H1 (cell line): ENCODE measurements at regions not wholly inside any gene's neighbourhood (a gene's known extent, or its start where the extent isn't known, plus 50 kb on each side); places are given as distances from the start of the nearest gene placed in this dataset.

Source experiments
- CTCF ChIA-PET: fragments of 300-600 bp; sonication (Branson Sonifier 250); formaldehyde crosslinking; loops from one replicate; lab custom pipeline; 2021; ENCODE audit not compliant: partially characterized antibody; lab: Charles Lee
- POLR2A ChIA-PET: fragments of 300-600 bp; sonication (Branson Sonifier 250); formaldehyde crosslinking; loops from one replicate; lab custom pipeline; 2021; ENCODE audit warnings: inconsistent platforms; ENCODE audit not compliant: partially characterized antibody; lab: Charles Lee
- DNase-seq, 2 experiments: peaks; one replicate each; pipeline versions ENCODE4 v3.0.0 to v3.0.0-alpha.2; 2010 to 2022; ENCODE audit warnings: low spot score in 2 of 2, low read depth in 1 of 2, mixed read lengths in 1 of 2
- FAIRE-seq: peaks from 2 replicates; lab custom pipeline; 2011; peaks lifted over from hg19 to GRCh38; lab: Jason Lieb, UNC
- H2AFZ ChIP-seq: 2 replicates; pipeline ENCODE4 v1.8.1; 2012; ENCODE audit warnings: low read length, inconsistent platforms
- H2AK5ac ChIP-seq: 2 replicates; pipeline ENCODE4 v1.6.1; 2013; ENCODE audit warnings: low read depth, low read length
- H2BK120ac ChIP-seq: replicated peaks from 2 replicates; pipeline ENCODE3; 2013; ENCODE audit warnings: low read depth, low read length, inconsistent platforms
- H2BK12ac ChIP-seq: 2 replicates; pipeline ENCODE4 v1.6.1; 2013; ENCODE audit warnings: low read depth, low read length
- H2BK15ac ChIP-seq: 2 replicates; pipeline ENCODE4 v1.6.1; 2013; ENCODE audit warnings: low read length
- H2BK20ac ChIP-seq: 2 replicates; pipeline ENCODE4 v1.6.1; 2013; ENCODE audit warnings: low read length
- H2BK5ac ChIP-seq: 2 replicates; pipeline ENCODE4 v1.6.1; 2013; ENCODE audit warnings: low read depth, low read length
- H3K14ac ChIP-seq: 2 replicates; pipeline ENCODE4 v1.6.1; 2013; ENCODE audit warnings: inconsistent platforms; ENCODE audit not compliant: insufficient read length
- H3K18ac ChIP-seq: 2 replicates; pipeline ENCODE4 v1.6.1; 2013; ENCODE audit warnings: low read length; ENCODE audit errors: extremely low read depth
- H3K23ac ChIP-seq: 2 replicates; pipeline ENCODE4 v1.6.1; 2013; ENCODE audit warnings: inconsistent platforms; ENCODE audit not compliant: insufficient read length
- H3K23me2 ChIP-seq: 2 replicates; pipeline ENCODE4 v1.6.1; 2013; ENCODE audit warnings: low read depth, low read length
- H3K27ac ChIP-seq: 2 replicates; pipeline ENCODE4 v1.6.1; 2011; ENCODE audit warnings: low read depth, low read length, inconsistent platforms
- H3K27me3 ChIP-seq, 4 experiments: replicated peaks in 1 of 4; 1 replicate in 1 of 4; 2 replicates in 3 of 4; pipeline versions ENCODE4 v1.6.1 to v1.8.1; 2011 to 2013; ENCODE audit warnings: low read length in 3 of 4, mild to moderate bottlenecking in 3 of 4, inconsistent platforms in 2 of 4, mixed read lengths in 2 of 4, moderate library complexity in 1 of 4; ENCODE audit not compliant: control insufficient read depth in 3 of 4, insufficient read depth in 3 of 4; ENCODE audit errors: extremely low read depth in 1 of 4
- H3K36me3 ChIP-seq, 4 experiments: 2 replicates each; pipeline versions ENCODE4 v1.6.1 to v1.8.1; 2011 to 2013; ENCODE audit warnings: mild to moderate bottlenecking in 4 of 4, low read length in 3 of 4, moderate library complexity in 2 of 4, control low read depth in 1 of 4, inconsistent platforms in 1 of 4; ENCODE audit not compliant: insufficient read depth in 4 of 4, control insufficient read depth in 2 of 4
- H3K4ac ChIP-seq: replicated peaks from 2 replicates; pipeline ENCODE3; 2013; ENCODE audit warnings: low read length, low read depth, mixed read lengths, inconsistent platforms; ENCODE audit not compliant: insufficient read length
- H3K4me1 ChIP-seq, 4 experiments: replicated peaks in 1 of 4; 1 replicate in 1 of 4; 2 replicates in 3 of 4; pipeline versions ENCODE4 v1.6.1 to v1.8.1; 2011 to 2013; ENCODE audit warnings: low read length in 3 of 4, inconsistent platforms in 2 of 4, mixed read lengths in 1 of 4; ENCODE audit not compliant: insufficient read depth in 4 of 4, control insufficient read depth in 3 of 4
- H3K4me2 ChIP-seq, 2 experiments: 2 replicates each; pipeline versions ENCODE4 v1.6.1 to v1.8.1; 2011 to 2013; ENCODE audit warnings: low read depth in 2 of 2, low read length in 2 of 2, control low read depth in 1 of 2, inconsistent platforms in 1 of 2, mild to moderate bottlenecking in 1 of 2; ENCODE audit not compliant: insufficient read depth in 1 of 2
- H3K4me3 ChIP-seq, 4 experiments: fragments of 200-600, 300-600 bp in 1 of 4; sonication (generic), shearing (Covaris generic), sonication (Bioruptor Twin) in 1 of 4; 2 replicates each; pipeline versions ENCODE4 v1.5.1 to v1.8.1; 2011 to 2016; ENCODE audit warnings: low read length in 4 of 4, low read depth in 3 of 4, control low read depth in 2 of 4, inconsistent platforms in 2 of 4, mild to moderate bottlenecking in 2 of 4, mixed read lengths in 1 of 4, moderate library complexity in 1 of 4; ENCODE audit not compliant: insufficient read depth in 2 of 4; ENCODE audit errors: extremely low read depth in 1 of 4
- H3K56ac ChIP-seq: replicated peaks from 2 replicates; pipeline ENCODE3; 2013; ENCODE audit warnings: low read depth, mild to moderate bottlenecking, mixed read lengths, low read length, inconsistent platforms; ENCODE audit not compliant: insufficient read length
- H3K79me1 ChIP-seq: 2 replicates; pipeline ENCODE4 v1.6.1; 2013; ENCODE audit warnings: low read depth, low read length, control low read depth
- H3K79me2 ChIP-seq, 2 experiments: 2 replicates each; pipeline versions ENCODE4 v1.6.1 to v1.8.1; 2012 to 2013; ENCODE audit warnings: low read length in 2 of 2, mild to moderate bottlenecking in 2 of 2, inconsistent platforms in 1 of 2; ENCODE audit not compliant: insufficient read depth in 2 of 2, control insufficient read depth in 1 of 2
- H3K9ac ChIP-seq, 4 experiments: replicated peaks in 1 of 4; 1 replicate in 1 of 4; 2 replicates in 3 of 4; pipeline versions ENCODE4 v1.6.1 to v1.8.1; 2011 to 2013; ENCODE audit warnings: low read depth in 3 of 4, low read length in 3 of 4, control low read depth in 2 of 4, mild to moderate bottlenecking in 2 of 4, moderate library complexity in 2 of 4, inconsistent platforms in 1 of 4; ENCODE audit errors: extremely low read depth in 1 of 4
- H3K9me3 ChIP-seq, 2 experiments: 2 replicates each; pipeline versions ENCODE4 v1.6.1 to v1.8.1; 2012 to 2013; ENCODE audit warnings: mild to moderate bottlenecking in 2 of 2, moderate library complexity in 2 of 2, control low read depth in 1 of 2, inconsistent platforms in 1 of 2, low read depth in 1 of 2, low read length in 1 of 2, mixed read lengths in 1 of 2; ENCODE audit not compliant: insufficient read depth in 2 of 2
- H4K20me1 ChIP-seq, 2 experiments: replicated peaks in 1 of 2; 2 replicates each; pipeline versions ENCODE3 to v1.8.1; 2011 to 2013; ENCODE audit warnings: inconsistent platforms in 2 of 2, low read length in 2 of 2, mild to moderate bottlenecking in 1 of 2; ENCODE audit not compliant: insufficient read depth in 2 of 2, control insufficient read depth in 1 of 2
- H4K5ac ChIP-seq: 2 replicates; pipeline ENCODE4 v1.6.1; 2013; ENCODE audit warnings: low read length, low read depth, mixed read lengths, inconsistent platforms; ENCODE audit not compliant: insufficient read length
- H4K8ac ChIP-seq: 2 replicates; pipeline ENCODE4 v1.8.0; 2013; ENCODE audit warnings: mild to moderate bottlenecking, moderate library complexity, low read length, inconsistent platforms; ENCODE audit not compliant: insufficient read depth; ENCODE audit errors: extremely low read depth
- H4K91ac ChIP-seq: replicated peaks from 2 replicates; pipeline ENCODE3; 2013; ENCODE audit warnings: low read length, mixed read lengths, inconsistent platforms; ENCODE audit not compliant: insufficient read length
- BACH1 ChIP-seq: IDR thresholded peaks from 2 replicates; pipeline ENCODE4 v1.6.1; 2012; ENCODE audit warnings: low read length, improper control_type of control experiment
- POU5F1 ChIP-seq: IDR thresholded peaks from 2 replicates; pipeline ENCODE4 v1.6.1; 2011; ENCODE audit warnings: low read depth, mild to moderate bottlenecking, low read length, moderate library complexity
- RFX5 ChIP-seq: IDR thresholded peaks from 2 replicates; pipeline ENCODE4 v1.6.1; 2011; ENCODE audit warnings: low read depth, low read length, improper control_type of control experiment, borderline replicate concordance
- SIN3A ChIP-seq, 2 experiments: IDR thresholded peaks in 1 of 2; conservative IDR thresholded peaks in 1 of 2; 2 replicates each; pipeline ENCODE4 v1.6.1; 2011 to 2012; ENCODE audit warnings: low read length in 2 of 2, improper control_type of control experiment in 1 of 2, low read depth in 1 of 2, mild to moderate bottlenecking in 1 of 2
- WGBS, 2 experiments: shearing (Covaris generic) in 1 of 2; methylation state at CpG; one replicate each; pipeline versions ENCODE4 v1.1.6 to v1.1.7; 2013 to 2015; ENCODE audit warnings: low lambda C conversion rate in 2 of 2, mixed read lengths in 2 of 2, inconsistent platforms in 1 of 2, low coverage in 1 of 2, missing lambda C conversion rate in 1 of 2; ENCODE audit not compliant: insufficient replicate concordance in 2 of 2, insufficient coverage in 1 of 2, insufficient read length in 1 of 2; ENCODE audit errors: extremely low coverage in 1 of 2, missing lambda C conversion rate in 1 of 2; 5-methylcytosine and 5-hydroxymethylcytosine counted together

GRCh38 chr5:162637481-162637880 lies 569.9 kb downstream of the GABRG2 start:
- H3K9ac ChIP-seq: no peak overlapping the region
- no peak overlapping the region for H3K18ac ChIP-seq
- peaks cover 17 to 20% of the 10 kb centered on the region in 2 experiments for H3K9me3 ChIP-seq
- H4K5ac ChIP-seq: no peak overlapping the region
- H2BK12ac ChIP-seq: no peak overlapping the region
- H3K27ac ChIP-seq: no peak overlapping the region
- H3K27me3 ChIP-seq: no peaks in the 10 kb centered on the region
- no peak overlapping the region for H2BK20ac ChIP-seq
- no peak overlapping the region for H2BK5ac ChIP-seq
- TF ChIP-seq BACH1 (no peak), RFX5 (no peak), POU5F1 (no peak), SIN3A (conservative IDR thresholded peaks at IDR 0.05 in 1 of 2, IDR thresholded peaks at IDR 0.05 in 1 of 2; ENCODE audit: low read depth in 1 of 2, low read length in 2 of 2) (no peak)
- no peak overlapping the region for H4K8ac ChIP-seq
- H3K4me2 ChIP-seq: no peak overlapping the region
- no peak overlapping the region for H2AK5ac ChIP-seq
- H3K23me2 ChIP-seq: no peaks in the 10 kb centered on the region
- ChIA-PET CTCF (no interaction called here), POLR2A (no interaction called here)
- peaks cover 0 to 20% (median 5%) of the 10 kb centered on the region in 4 experiments; a peak in 3 of 7 replicates for H3K4me1 ChIP-seq
- no peak for DNase-seq
- H4K20me1 ChIP-seq: no peaks in the 10 kb centered on the region
- no peaks in the 10 kb centered on the region for H3K79me1 ChIP-seq
- no peak overlapping the region for H3K56ac ChIP-seq
- no peak overlapping the region for H3K14ac ChIP-seq
- no peak overlapping the region for H2BK15ac ChIP-seq
- H2AFZ ChIP-seq: no peak overlapping the region
- H3K23ac ChIP-seq: no peak overlapping the region
- FAIRE-seq: no peak
- no peak overlapping the region for H3K4ac ChIP-seq
- 92% methylated on average over 7 of the region's 7 CpGs; no CpG with 5 or more reads in 1 of the 2 experiments for WGBS, 2 experiments
- no peak overlapping the region for H2BK120ac ChIP-seq
- no peak overlapping the region for H4K91ac ChIP-seq
- no peaks in the 10 kb centered on the region for H3K36me3 ChIP-seq
- no peak overlapping the region for H3K4me3 ChIP-seq
- no peaks in the 10 kb centered on the region for H3K79me2 ChIP-seq
